ENCODE measurements at regions not wholly inside any gene's neighbourhood (a gene's known extent, or its start where the extent isn't known, plus 50 kb on each side); places are given as distances from the start of the nearest gene placed in this dataset.

DNA sequence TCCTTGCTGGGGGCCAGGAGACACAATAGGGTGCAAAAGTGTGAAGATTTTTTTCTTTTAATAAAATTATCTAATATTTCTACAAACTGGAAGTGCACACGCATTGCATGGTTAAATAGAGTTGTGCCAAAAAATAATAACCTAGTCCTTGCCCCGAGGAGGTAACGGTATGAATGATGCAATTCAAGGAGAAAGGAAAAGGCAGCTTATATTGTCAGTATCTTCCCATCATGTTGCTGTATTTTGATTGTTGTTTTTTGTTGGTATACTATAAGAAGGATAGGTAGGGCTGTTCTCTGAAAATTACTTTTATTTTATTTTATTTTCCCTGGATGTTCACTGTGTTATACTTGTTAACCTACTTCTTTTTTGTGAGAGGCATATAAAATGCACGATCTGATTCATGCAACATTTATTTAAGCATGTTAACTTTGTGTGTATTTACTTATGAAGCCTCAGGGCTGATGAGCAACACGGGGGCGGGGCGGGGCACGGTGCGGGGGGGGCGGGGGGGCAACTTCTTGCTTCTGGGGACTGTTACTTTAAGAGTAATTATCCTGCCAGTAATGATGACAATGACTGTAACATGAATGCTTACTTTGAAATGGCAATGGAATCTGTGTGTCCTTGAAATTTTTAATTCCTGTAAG, 118.6 kb downstream of the AQP4 start:
- TF ChIP-seq CTCF (IDR thresholded peaks at IDR 0.05) (no peak), POLR2A (IDR thresholded peaks at IDR 0.05) (no peak)
